NCI-H146 treated with DMSO at 0.1 percent for 48 hours (cell line): ENCODE measurements at regions not wholly inside any gene's neighbourhood (a gene's known extent, or its start where the extent isn't known, plus 50 kb on each side); places are given as distances from the start of the nearest gene placed in this dataset.

Experiments
- DNase-seq: peaks from one replicate; lab custom pipeline; 2025; ENCODE audit not compliant: unreplicated experiment; lab: John Stamatoyannopoulos, UW

DNA sequence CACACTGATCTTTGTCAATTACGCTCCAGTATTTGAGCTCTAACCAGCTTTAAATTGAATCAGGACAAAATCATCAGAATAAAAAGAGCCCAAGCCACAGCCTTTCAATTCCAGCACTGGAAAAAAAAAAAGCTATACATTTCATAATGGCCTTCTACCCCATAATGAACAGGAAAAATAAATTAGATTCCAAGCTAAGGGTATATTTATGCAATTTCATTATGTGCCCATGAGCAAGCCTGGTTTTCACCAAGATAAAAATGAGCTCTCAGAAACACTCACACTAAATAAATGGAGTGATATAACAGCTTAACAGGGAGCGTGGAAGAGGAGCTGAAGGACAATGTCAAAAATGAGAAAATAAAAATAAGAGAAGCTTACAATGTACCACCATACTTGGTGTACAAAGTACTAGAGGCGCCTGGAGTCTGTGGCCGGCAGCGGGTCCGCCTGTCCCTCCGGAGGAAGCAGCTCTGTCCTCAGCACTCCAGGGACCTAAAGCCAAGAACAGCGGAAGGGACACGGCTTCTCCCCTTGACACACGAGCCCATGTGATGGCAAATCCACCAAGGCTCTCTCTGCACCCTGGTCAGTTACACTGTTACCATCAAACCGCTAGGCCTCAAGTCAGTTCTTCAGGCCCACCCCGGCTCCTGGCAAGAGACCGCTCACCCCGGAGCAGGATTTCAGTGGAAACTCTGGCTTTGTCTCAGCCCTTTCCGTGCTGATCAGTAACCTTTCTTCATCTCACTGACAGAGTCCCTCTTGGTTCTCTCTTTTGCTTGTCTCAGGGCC, 69.6 kb downstream of the RBFOX3 start:
- DNase-seq: no peak

DNA sequence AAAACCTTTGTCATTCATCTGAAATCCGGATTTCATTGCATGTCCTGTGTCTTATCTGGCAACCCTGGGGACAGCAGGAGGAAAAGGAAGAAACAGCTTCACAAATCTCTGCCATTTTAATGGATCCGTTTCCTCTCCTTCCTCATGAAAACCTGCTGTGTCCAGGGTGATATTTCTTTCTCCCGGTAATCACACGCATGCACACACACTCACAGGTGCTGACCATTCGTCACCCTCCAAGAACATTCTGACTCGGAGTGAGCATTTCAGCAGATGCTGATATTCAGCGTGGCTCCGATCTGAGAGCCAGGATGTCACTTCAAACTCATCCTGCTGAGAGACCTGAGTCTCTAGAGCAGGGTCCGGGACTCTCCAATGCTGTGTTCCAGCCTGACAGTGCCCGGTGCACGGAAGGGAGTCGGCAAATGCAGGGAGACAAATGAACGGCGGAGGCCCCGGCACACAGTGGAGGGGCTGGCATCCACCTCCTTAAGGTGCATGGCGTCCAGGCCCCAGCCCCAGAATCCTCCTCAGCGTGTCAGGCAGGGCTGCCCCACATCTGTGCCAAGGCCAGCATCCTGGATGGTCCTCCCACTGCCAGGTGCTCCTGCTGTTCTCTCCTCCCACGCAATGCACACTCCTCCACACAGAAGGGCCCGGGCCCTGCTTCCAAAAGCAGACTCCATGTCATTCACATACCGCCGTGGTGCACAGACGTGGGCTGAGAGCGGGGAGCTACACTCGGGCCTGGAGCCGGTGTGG, 70.7 kb downstream of the RBFOX3 start:
- no peak for DNase-seq

DNA sequence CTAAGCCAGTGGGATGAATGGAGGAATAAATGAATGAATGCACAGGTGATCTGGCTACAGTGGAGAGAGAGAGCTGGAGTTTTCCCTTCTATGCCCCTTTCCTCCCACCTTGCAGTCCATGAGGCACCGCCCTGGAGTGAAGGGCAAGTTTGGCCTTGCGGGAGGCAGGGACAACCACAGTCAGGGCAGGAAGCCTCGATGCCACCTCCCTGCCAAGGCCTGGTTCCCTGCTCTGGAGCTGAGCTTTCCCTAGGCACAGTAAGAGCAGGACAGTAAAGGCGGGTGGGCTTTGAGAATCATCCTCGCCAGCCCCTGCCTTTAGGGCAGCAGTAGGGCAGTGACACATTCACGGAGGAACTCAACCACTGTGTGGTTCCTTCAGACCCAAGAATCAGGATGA, 72.6 kb downstream of the RBFOX3 start:
- DNase-seq: no peak

DNA sequence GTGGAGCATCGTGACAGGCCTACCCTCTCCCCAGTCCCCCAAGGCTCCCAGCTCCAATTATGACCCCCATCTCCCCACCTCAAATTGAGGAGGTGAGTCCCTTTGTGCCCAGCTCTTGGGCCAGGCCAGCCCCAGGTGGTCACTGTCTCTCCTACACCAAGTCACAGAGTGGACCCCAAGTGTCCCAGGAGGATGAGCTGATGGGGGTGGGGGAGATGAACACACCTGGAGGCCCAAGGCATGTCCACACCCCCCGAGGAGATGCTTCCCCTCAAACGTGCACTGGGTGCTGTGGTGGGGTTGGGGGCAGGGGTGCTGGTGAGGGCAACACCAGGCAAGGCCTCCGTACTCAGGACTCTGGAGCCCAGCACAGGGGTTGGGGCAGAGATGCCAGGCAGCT, 73.2 kb downstream of the RBFOX3 start:
- no peak for DNase-seq

DNA sequence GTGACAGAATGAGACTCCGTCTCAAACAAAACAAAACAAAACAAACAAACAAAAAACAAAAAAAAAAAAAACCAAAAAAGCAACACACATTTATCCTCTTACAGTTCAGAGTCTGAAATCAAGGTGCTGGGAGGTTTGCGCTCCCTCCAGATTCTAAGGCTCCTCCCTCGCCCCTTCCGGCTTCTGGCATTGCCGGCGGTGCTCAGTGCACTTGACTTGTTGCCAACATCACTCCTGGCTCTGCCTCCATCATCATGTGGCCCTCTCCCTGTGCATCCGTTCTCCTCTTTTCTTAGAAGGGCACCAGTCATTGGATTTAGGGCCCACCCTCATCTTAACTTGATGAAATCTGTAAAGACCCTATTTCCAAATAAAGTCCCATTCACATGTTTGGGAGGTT, 73.8 kb downstream of the RBFOX3 start:
- no peak for DNase-seq

DNA sequence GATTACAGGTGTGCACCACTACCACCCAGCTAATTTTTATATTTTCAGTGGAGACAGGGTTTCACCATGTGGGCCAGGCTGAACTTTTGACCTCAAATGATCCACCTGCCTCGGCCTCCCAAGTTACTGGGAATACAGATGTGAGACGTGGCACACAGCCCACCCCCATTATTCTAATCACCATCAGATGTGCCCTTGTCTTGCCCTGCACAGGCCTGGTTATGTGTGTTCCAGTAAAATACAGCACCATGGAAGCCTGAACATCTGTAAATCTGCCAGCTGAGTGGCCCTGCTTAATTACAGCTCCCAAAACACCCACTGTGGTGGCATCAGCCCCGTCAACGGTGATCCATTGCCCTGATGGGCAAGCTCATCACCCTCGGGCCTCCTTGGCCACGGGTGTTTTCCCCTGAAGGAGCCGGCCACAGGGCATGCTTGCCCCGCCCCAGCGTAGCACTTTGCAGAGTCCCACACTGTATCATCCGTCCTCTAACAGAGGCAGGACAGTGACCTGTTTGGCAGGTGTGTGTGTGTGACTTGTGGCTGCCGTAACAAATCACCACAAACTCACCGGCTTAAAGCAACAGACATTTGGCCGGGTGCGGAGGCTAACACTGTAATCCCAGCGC, 74.5 kb downstream of the RBFOX3 start:
- DNase-seq: no peak

DNA sequence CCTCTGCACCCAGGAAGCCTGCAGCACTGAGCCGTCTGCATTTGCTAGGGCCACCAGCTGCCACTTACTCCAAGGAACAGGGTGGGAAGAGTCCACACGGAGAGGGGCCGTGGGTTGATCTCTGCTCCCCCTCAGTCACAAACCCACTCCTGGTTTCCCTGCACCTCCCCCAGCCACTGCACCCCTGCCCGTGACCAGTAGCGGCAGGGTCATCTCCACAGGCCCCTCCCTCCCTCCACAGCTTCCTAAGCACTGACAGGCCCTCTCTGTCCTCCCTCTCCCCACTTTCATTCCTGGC, 75.2 kb downstream of the RBFOX3 start:
- DNase-seq: no peak

DNA sequence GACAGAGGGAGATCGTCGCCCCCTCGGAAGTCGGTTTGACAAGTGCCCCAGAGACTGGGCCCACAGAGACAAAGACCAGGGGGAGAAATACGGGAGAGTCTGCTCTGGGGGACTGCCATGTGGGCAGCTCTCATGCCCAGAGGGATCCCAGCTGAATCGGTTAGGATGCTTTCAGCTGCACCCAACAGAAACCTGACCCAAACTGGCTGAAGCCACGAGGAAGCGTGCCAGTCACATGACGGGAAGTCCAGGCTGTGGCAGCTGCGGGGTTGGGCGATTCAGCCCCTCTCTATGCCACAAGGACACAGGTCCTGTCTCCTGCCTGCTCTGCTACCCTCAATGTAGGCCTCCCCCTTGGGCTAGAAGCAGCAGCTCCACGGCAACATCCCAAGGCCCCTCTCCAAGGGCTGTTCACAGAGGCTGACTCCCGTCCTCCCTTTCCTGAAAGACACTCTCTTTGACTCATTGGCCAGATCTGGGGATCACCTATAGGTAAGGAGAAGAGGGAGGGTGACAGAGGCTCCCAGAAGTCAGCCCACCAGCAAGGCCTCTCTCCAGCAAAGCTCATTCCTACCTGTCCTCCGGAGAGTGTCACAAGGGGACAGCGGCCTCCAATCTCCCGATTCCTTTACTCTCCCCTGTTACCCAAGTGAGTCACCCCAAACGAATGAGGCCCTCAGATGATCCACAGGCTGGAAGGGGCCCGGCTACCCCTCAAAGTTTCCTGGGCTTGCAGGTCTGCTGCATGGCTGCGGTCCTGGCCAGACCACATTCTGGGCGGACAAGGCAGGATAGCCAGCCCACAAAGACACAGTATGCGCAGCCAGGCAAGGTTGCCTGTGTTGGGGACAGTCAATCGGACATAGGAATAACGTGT, 75.8 kb downstream of the RBFOX3 start:
- no peak for DNase-seq

DNA sequence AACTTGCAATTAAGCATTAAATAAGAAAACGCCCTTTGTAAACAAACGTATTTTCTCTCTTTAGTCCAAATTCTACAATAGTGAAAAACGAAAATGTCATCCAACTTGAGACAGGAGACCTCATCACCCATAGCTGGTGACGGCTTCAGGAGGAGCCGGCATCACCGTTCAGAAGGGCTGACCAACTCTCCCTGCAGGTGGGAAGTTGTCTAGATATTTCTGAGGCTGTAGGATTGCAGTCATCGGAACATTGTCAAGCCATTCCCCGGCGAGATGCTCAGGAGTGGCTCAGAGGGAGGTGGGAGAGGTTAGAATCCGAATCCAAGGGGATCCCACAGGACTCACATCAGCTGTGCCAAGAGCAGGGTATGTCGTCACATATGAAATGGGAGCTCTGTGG, 76.7 kb downstream of the RBFOX3 start:
- DNase-seq: no peak

DNA sequence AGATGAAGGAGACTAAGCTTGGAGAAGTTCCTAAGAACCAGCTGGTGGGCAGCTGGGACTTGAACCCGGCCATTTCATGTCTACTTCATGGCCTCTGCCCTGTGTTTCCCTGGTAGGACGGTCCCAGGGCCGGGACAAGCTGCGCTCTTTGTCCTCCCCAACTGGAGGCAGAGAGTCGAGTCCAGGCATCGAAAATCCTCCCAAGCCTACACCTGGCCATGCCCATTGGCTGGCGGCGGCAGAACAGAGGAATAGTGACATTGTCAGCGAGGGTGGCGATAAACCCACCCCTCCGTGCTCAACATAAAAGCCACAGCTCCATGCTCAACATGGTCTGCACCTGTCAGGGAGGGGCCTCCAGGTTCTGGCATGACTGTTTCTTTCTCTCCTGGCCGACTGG, 77.7 kb downstream of the RBFOX3 start:
- DNase-seq: no peak

DNA sequence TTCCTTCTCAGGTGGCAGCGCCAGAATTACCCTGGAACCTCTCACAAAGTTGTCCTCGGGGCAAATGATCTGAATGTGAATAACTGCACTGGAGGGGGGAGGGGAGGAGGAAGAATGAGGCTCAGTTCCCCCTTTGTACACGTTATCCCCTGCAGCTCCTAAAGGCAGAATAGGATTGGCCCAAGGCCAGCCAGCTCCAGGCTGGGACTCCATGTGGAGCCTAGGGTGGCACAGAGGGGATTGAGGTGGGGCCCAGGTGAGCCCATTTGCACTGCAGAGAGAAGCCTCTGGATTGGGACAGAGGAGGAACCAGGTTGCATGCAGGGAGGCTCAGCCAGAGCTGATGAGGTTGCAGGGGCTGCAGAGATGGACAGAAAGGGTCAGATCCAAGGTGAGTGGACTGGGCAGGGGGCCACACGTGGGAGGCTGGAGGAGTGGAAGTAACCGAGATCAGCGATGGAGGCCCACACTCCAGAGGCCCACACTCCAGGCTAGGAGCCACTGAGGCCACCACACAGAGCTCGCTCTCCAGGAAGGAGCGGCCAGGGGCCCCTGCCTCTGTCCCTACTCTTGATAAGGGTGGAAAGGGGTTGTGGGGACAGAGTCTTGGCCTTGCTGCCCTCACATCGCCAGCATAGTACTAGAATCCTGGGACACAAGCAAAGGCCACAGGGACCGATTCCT, 78.6 kb downstream of the RBFOX3 start:
- no peak for DNase-seq

DNA sequence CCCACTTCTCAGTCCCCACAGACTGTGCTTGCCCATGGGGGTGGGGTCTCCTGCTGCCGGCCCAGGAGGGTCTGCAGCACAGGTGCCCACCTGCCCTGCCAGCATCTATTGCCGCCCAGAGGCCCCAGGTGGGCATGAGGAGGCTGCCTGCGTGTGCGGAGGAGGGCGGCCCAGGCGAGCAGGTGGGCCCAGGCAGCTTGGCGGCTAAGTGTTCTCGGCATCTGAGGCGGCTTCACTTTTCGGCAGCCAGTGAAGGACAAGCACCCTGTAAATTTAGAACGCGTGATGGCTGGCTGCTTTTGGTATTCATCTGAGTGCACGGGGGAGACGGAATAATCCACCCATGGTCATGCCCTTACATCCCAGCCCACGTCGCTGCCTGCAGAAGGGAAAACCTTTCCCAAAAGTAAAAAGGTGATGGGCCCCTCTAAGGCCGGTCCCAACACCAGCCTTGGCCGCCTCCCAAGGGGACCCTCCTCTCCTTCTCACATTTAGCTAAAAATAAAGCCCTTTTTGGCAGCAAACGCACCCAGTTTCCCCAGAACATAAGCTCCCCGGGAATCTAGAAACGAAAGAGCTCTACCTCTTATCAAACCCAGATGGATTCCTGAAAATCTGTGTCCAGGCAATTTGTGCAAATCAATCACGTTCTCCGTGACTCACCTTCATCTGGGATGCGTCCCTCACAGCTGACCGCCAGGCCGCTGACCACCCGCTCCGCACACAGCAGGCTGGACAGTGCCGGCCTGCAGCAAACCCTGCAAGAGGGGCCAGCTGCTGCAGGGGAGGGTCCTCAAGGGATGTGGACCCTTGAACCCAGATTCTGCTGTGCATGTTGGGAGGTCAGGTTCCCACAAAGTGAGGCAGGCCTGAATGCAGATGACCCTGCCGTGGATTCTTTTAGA, 79.4 kb downstream of the RBFOX3 start:
- no peak for DNase-seq

DNA sequence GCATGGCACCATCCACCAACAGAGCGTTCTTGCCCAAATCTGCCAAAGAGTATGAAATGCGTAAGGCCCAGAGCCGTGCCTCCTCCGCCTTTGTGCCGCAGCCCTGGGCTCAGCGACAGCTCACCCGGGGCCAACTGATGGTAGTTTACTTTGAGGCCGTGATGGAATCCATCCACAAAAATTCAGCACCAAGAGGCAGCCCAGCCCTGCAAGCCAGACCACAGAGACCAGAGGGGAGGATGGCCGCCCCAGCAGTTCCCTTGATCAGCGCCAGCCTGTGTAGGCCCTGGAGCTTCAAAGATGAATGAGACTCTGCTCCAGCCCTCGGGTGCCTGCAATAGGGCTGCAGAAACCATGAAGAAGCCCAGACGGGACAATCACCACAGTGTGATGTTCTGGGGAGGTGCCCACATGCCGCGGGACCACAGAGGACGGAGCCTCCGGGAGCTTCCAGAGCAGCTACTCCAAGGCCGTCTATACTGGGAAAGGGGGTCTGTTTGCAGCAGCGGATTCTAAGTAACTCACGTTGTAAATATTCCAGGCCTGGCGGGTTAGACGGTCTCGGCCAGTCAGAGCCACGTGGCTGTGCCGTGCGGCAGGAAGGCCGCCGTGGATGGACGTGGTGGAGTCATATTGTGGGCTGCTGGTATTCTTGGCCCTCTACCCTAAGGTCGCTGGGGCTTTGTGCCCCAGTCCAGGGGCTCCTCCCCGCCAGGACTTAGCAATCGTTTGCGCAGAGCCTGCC, 80.3 kb downstream of the RBFOX3 start:
- no peak for DNase-seq

DNA sequence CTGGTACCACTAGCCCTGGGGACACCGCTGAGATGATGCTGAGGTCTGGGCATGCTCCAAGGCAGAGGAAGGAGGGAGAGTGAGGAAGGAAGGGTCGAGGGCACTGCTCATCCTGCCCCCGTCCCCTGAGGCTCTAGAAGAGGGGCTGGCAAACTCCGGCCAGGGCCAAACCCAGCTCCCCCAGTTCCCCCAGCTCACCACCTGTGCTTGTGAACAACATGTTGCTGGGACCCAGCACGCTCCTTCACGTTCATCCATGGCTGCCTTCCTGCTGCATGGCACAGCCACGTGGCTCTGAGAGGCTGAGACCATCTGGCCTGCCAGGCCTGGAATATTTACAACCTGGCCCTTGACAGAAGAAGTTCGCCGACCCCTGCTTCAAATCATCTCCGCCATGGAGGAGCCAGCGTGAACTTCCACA, 81.2 kb downstream of the RBFOX3 start:
- DNase-seq: no peak

DNA sequence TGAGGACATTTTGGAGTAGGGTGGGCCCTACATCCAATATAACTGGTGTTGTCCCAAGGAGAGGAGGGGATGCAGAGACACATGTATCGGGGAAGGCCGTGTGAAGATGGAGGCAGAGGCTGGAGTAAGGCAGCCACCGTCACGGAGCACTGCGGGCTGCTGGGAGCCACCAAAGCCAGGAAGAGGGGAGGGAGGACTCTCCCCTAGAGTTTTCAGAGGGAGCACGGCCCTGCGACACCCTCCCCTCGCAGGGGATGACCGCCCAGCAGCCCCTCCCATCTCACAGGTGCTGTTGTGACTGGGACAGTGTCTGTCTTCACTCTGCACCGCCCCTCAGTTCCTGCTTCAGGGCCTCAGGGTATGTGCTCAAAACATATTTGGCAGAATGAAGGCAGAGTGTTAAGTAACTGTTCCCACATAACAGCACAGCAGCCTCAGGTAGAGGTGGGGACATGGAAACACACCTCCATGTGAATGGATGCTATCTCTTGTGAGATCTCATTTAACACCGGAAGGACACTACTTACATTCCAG, 82.2 kb downstream of the RBFOX3 start:
- no peak for DNase-seq

DNA sequence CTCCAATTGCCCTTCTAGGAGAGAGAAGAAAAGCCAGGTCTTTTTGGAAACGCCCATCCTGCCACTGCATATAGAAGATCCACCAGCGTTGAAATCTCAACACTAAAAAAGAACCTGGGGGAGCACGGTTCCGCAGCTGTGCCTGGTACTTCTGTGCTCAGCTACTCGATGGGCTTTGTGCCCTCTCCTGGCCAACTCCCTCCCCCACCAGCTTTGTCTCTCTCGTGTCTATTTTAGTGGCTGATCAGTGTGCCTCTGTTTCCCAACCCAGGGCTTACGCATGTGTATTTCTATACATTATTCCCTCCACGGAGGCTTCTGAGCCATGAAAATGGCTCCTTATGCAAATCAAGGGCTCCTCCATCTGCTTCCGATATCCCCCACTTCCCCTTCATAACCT, 83.5 kb downstream of the RBFOX3 start:
- DNase-seq: no peak

DNA sequence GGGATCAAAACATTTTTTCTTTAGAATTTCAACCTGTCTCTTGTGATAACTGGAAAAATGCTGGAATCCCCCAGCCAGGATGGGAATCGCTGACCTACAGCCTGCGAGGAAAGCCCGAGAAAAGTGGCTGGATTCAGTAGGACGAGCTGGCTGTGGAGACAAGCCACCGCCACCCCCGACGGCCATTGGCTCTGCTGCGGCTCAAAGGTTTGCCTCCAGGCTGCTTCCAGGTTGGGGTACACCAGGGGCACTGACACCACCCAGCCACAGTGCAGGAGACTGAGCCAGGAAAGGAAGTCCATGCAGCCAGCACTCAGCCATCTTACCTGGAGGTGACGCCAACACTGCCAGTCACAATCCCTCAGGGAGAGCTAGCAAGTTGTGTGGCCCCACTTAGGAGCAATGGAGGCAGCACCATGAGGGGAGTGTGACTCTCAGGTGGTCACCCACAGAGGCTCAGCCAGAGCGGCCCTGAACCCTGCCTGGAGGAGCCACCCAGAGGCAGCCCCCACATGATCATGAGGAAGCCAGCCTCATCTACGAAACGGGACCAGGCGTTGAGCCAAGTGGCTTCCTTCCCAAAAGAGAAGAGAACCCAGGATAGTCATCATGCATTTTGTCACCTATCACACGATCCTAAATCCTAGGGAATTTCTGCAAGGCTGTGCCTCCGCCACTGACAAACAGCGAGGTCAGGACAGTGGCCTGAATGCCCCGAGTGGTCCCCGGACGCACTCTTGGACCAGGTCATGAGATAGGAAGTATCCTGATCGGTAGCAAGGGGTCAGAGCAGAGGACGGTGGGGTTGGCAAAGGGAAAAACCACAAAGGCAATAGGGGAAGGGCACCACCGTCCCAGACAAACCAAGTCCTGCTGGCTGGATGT, 84.8 kb downstream of the RBFOX3 start:
- no peak for DNase-seq
